ENCODE measurements at regions not wholly inside any gene's neighbourhood (a gene's known extent, or its start where the extent isn't known, plus 50 kb on each side); places are given as distances from the start of the nearest gene placed in this dataset.

GRCh38 chr13:80022146-80022545 is 318.8 kb downstream of the SPRY2 start:
- TF ChIP-seq CTCF (IDR thresholded peaks at IDR 0.05): no peak
- TF ChIP-seq POLR2A (IDR thresholded peaks at IDR 0.05): no peak
